ENCODE measurements at regions not wholly inside any gene's neighbourhood (a gene's known extent, or its start where the extent isn't known, plus 50 kb on each side); places are given as distances from the start of the nearest gene placed in this dataset.

DNA sequence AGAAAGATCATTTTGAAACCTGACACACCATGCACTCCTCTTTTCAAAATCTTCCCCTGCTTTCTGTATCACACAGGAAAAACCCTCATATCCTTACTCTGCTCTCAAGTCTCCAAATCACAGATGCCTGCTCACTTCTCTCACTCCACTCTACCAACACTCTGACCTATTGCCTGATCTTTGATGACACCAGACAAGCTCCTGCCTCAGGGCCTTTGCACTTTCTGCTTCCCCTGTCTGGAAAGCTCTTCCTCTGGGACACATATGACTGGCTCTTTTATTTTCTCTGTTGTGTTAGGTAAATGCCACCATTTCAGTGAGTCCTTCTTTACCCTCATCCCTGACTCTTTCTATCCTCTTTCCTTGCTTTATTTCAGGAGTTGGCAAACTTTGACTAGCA is 1300.7 kb upstream of the ZEB2 start:
- Histone ChIP-seq H4K20me1 (ENCODE audit: control insufficient read depth, insufficient read depth, low read length, poor library complexity, severe bottlenecking) (no peaks in the 10 kb centered on the region), H3K9ac (ENCODE audit: low read length) (no peak overlapping the region), H3K27me3 (replicated peaks in 1 of 4; ENCODE audit: control extremely low read depth in 1 of 4, control insufficient read depth in 3 of 4, insufficient read depth in 4 of 4, low read length in 3 of 4) (peaks cover 0 to 3% (median 0%) of the 10 kb centered on the region in 4 experiments), H3K4me2 (replicated peaks; ENCODE audit: low read depth, low read length, poor library complexity, severe bottlenecking) (no peak overlapping the region), H3K9me3 (ENCODE audit: control extremely low read depth in 1 of 3, control insufficient read depth in 2 of 3, insufficient read depth in 1 of 3, low read length in 2 of 3) (peaks cover 0 to 1% (median 0%) of the 10 kb centered on the region in 3 donors), H3K27ac (ENCODE audit: low read length in 2 of 2) (no peak overlapping the region), H3K4me1 (ENCODE audit: control insufficient read depth in 2 of 2, insufficient read depth in 2 of 2, low read length in 2 of 2) (no peaks in the 10 kb centered on the region), H2AFZ (ENCODE audit: insufficient read depth, low read depth, low read length, poor library complexity, severe bottlenecking) (no peak overlapping the region), H3K36me3 (replicated peaks in 1 of 2; ENCODE audit: control extremely low read depth in 1 of 2, control insufficient read depth in 1 of 2, extremely low read depth in 1 of 2, insufficient read depth in 2 of 2, low read length in 1 of 2) (no peaks in the 10 kb centered on the region), H3K79me2 (ENCODE audit: control insufficient read depth, insufficient read depth, low read length) (no peaks in the 10 kb centered on the region), H3K4me3 (ENCODE audit: control extremely low read depth in 1 of 5, extremely low read depth in 1 of 5, insufficient read depth in 1 of 5, low read depth in 2 of 5, low read length in 4 of 5) (no peak overlapping the region)
- no peak for ATAC-seq (ENCODE audit: low read depth)
- DNase-seq, result no peak
- H3K27ac Mint-ChIP-seq, result no peak overlapping the region
- H3K27me3 Mint-ChIP-seq, result peaks cover 10% of the 10 kb centered on the region
- intact Hi-C loops (cut with micrococcal nuclease), result no loop called here
- H3K4me1 Mint-ChIP-seq, result no peaks in the 10 kb centered on the region
- ChIA-PET CTCF (no interaction called here), POLR2A (no interaction called here)
- no peaks in the 10 kb centered on the region for H3K9me3 Mint-ChIP-seq (ENCODE audit: insufficient read depth)
- H3K4me3 Mint-ChIP-seq, result no peak overlapping the region
- TF ChIP-seq, protein P1, sequence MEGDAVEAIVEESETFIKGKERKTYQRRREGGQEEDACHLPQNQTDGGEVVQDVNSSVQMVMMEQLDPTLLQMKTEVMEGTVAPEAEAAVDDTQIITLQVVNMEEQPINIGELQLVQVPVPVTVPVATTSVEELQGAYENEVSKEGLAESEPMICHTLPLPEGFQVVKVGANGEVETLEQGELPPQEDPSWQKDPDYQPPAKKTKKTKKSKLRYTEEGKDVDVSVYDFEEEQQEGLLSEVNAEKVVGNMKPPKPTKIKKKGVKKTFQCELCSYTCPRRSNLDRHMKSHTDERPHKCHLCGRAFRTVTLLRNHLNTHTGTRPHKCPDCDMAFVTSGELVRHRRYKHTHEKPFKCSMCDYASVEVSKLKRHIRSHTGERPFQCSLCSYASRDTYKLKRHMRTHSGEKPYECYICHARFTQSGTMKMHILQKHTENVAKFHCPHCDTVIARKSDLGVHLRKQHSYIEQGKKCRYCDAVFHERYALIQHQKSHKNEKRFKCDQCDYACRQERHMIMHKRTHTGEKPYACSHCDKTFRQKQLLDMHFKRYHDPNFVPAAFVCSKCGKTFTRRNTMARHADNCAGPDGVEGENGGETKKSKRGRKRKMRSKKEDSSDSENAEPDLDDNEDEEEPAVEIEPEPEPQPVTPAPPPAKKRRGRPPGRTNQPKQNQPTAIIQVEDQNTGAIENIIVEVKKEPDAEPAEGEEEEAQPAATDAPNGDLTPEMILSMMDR (IDR thresholded peaks at IDR 0.05), result no peak
- no peak for TF ChIP-seq EZH2 (IDR thresholded peaks at IDR 0.05; ENCODE audit: borderline replicate concordance, insufficient read depth, low read depth, low read length, poor library complexity, severe bottlenecking)

DNA sequence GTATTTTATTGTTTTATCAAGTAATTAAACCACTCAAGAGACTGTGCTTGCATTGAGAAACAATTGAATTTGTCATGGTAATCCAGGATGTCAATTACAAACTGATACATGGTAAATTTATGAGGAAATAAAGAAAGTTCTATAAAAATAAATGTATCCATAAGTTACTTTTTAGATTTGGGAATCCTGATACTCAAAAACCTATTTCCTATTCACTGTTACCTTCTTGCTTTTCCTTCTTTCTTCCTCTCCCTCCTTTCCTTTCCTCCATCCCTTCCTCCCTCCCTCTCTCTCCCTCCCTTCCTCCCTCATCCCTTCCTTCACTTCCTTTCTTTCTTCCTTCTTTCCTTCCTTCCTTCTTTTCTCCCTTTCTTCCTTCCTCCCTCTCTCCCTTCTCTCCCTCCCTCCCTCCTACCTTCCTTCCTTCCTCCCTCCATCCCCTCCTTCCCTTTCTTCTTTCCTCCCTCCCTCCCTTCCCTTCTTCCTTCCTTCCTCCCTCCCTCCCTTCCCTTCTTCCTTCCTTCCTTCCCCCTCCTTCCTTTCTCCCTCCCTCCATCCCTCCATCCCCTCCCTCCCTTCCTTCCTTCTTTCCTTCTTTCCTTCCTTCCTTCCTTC is 1299.1 kb upstream of the ZEB2 start:
- ChIA-PET CTCF (no interaction called here), POLR2A (no interaction called here)
- H3K4me1 ChIP-seq (ENCODE audit: control insufficient read depth in 2 of 2, insufficient read depth in 2 of 2, low read length in 2 of 2), result no peaks in the 10 kb centered on the region
- H2AFZ ChIP-seq (ENCODE audit: insufficient read depth, low read depth, low read length, poor library complexity, severe bottlenecking), result no peak overlapping the region
- H3K9me3 ChIP-seq (ENCODE audit: control extremely low read depth in 1 of 3, control insufficient read depth in 2 of 3, insufficient read depth in 1 of 3, low read length in 2 of 3), result no peaks in the 10 kb centered on the region
- Mint-ChIP-seq H3K4me1 (no peaks in the 10 kb centered on the region), H3K27me3 (peaks cover 10% of the 10 kb centered on the region), H3K9me3 (ENCODE audit: insufficient read depth) (no peaks in the 10 kb centered on the region), H3K4me3 (no peak overlapping the region), H3K27ac (no peak overlapping the region)
- intact Hi-C loops (cut with micrococcal nuclease), result no loop called here
- DNase-seq (no peak), ATAC-seq (ENCODE audit: low read depth) (no peak)
- no peak overlapping the region for H3K4me2 ChIP-seq (replicated peaks; ENCODE audit: low read depth, low read length, poor library complexity, severe bottlenecking)
- H3K79me2 ChIP-seq (ENCODE audit: control insufficient read depth, insufficient read depth, low read length), result no peaks in the 10 kb centered on the region
- no peaks in the 10 kb centered on the region for H4K20me1 ChIP-seq (ENCODE audit: control insufficient read depth, insufficient read depth, low read length, poor library complexity, severe bottlenecking)
- H3K27me3 ChIP-seq (replicated peaks in 1 of 4; ENCODE audit: control extremely low read depth in 1 of 4, control insufficient read depth in 3 of 4, insufficient read depth in 4 of 4, low read length in 3 of 4), result peaks cover 0 to 3% (median 0%) of the 10 kb centered on the region in 4 experiments
- no peaks in the 10 kb centered on the region for H3K36me3 ChIP-seq (replicated peaks in 1 of 2; ENCODE audit: control extremely low read depth in 1 of 2, control insufficient read depth in 1 of 2, extremely low read depth in 1 of 2, insufficient read depth in 2 of 2, low read length in 1 of 2)
- H3K27ac ChIP-seq (ENCODE audit: low read length in 2 of 2), result no peak overlapping the region
- no peak for TF ChIP-seq EZH2 (IDR thresholded peaks at IDR 0.05; ENCODE audit: borderline replicate concordance, insufficient read depth, low read depth, low read length, poor library complexity, severe bottlenecking)
- TF ChIP-seq, protein P1 (IDR thresholded peaks at IDR 0.05), result no peak
- no peak overlapping the region for H3K4me3 ChIP-seq (ENCODE audit: control extremely low read depth in 1 of 5, extremely low read depth in 1 of 5, insufficient read depth in 1 of 5, low read depth in 2 of 5, low read length in 4 of 5)
- H3K9ac ChIP-seq (ENCODE audit: low read length), result no peak overlapping the region
